Keratinocyte (primary cell): ENCODE measurements at regions not wholly inside any gene's neighbourhood (a gene's known extent, or its start where the extent isn't known, plus 50 kb on each side); places are given as distances from the start of the nearest gene placed in this dataset.

Experiments
- CTCF ChIP-seq, 3 experiments: IDR thresholded peaks in 1 of 3; conservative IDR thresholded peaks in 1 of 3; optimal IDR thresholded peaks in 1 of 3; 2 replicates in 2 of 3; 3 replicates in 1 of 3; pipeline versions ENCODE3 to v1.5.1; 2011; ENCODE audit warnings: low read length in 3 of 3, mild to moderate bottlenecking in 3 of 3, moderate library complexity in 2 of 3, control low read depth in 1 of 3, inconsistent platforms in 1 of 3; ENCODE audit not compliant: insufficient read depth in 2 of 3; ENCODE audit errors: extremely low read depth in 1 of 3
- EZH2 ChIP-seq: IDR thresholded peaks from one replicate; pipeline ENCODE4 v1.6.1; 2012; ENCODE audit warnings: inconsistent platforms, mild to moderate bottlenecking, low read length, moderate library complexity

DNA sequence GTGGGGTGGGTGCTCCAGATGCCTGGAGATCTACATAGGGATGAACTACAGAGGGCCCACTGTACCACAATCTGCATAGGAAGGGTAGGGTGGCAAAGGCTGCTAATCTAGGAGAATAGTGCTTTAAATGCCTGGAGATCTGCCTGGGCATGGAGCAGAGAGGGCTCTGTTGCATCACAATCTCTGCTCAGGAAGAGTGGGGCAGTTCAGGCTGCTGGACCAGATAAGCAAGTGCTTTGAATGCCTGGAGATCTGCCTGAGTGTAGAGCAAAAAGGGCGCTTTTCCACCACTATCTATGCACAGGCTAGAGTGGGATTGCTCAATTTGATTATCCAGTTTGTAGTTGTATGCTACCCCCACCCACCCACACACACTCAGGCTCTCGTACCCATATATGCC lies 886.3 kb upstream of the SEL1L start:
- TF ChIP-seq CTCF (optimal IDR thresholded peaks at IDR 0.05 in 1 of 3, IDR thresholded peaks at IDR 0.05 in 1 of 3, conservative IDR thresholded peaks at IDR 0.05 in 1 of 3; ENCODE audit: extremely low read depth in 1 of 3, insufficient read depth in 2 of 3, low read length in 3 of 3) (no peak), EZH2 (no peak)
